SJSA1 (cell line): ENCODE measurements at regions not wholly inside any gene's neighbourhood (a gene's known extent, or its start where the extent isn't known, plus 50 kb on each side); places are given as distances from the start of the nearest gene placed in this dataset.
"Not testable (repeated sequence)": the region's sequence is repeated elsewhere in the genome, so short reads cannot be mapped to it uniquely, and the experiment has no call there.

Source experiments
- DNase-seq, 2 experiments: peaks; one replicate each; pipeline ENCODE4 v3.0.0-alpha.2; 2015 to 2020; ENCODE audit warnings: low spot score in 2 of 2, low read depth in 1 of 2
- H3K27ac ChIP-seq: fragments of 250-450 bp; sonication (Bioruptor Pico); 2 replicates; pipeline ENCODE4 v1.5.1; 2020; ENCODE audit warnings: mild to moderate bottlenecking, moderate library complexity
- H3K27me3 ChIP-seq: fragments of 250-450 bp; sonication (Bioruptor Pico); replicated peaks from 2 replicates; pipeline ENCODE4 v1.5.1; 2020; ENCODE audit warnings: mild to moderate bottlenecking, moderate library complexity
- H3K36me3 ChIP-seq: fragments of 250-450 bp; sonication (Bioruptor Pico); 2 replicates; pipeline ENCODE4 v1.5.1; 2020; ENCODE audit warnings: mild to moderate bottlenecking
- H3K4me1 ChIP-seq: fragments of 250-450 bp; sonication (Bioruptor Pico); replicated peaks from 2 replicates; pipeline ENCODE4 v1.6.1; 2021; ENCODE audit warnings: mild to moderate bottlenecking
- H3K4me3 ChIP-seq: fragments of 250-450 bp; sonication (Bioruptor Pico); 2 replicates; pipeline ENCODE4 v1.5.1; 2020; ENCODE audit warnings: mild to moderate bottlenecking
- H3K9me3 ChIP-seq: fragments of 250-450 bp; sonication (Bioruptor Pico); replicated peaks from 2 replicates; pipeline ENCODE4 v1.5.1; 2020; ENCODE audit warnings: mild to moderate bottlenecking

DNA sequence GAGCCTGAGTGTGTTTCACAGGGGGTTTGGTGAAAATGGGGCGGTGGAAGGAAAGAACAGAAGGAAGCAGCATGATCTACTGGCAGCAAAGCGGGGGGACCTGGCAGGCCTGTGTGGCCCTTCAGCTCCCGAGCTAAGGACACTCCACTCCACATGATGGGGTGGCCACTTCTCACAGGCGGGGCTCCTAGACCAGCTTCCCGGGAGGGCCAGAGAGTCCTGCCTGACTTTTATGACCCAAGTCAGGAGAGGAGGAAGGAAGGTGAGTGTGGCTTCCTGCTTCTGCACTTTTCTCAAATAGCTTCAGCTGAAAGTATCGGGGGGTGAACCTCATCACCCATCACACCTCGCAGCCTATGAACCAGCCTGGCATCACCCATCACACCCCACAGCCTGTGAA, 117.5 kb upstream of the AFDN start:
- no peak overlapping the region for H3K27ac ChIP-seq
- H3K4me1 ChIP-seq, result 0 out of 2 replicates have a peak, but pooled peaks cover 3% of the 10 kb centered on the region
- H3K9me3 ChIP-seq, result no peaks in the 10 kb centered on the region

DNA sequence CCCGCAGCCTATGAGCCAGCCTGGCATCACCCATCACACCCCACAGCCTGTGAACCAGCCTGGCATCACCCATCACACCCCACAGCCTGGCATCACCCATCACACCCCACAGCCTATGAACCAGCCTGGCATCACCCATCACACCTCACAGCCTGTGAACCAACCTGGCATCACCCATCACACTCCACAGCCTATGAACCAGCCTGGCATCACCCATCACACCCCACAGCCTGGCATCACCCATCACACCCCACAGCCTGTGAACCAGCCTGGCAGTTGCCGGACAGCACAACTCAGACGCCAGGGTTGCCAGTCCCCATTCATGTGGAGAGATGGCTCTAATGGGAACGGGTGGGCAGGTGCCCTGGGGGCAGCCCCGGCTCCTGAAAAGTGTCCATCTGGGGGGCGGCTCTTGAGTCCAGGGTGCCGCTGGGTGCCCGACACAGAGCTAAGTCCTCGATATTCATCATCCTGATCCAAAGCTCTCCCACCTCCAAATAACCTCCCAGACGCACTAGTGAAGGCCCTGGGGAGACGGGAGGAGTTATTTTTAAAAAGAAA, 116.9 kb upstream of the AFDN start:
- not testable (repeated sequence) for DNase-seq, H3K36me3 ChIP-seq, H3K9me3 ChIP-seq, H3K27me3 ChIP-seq, H3K4me3 ChIP-seq, H3K27ac ChIP-seq, H3K4me1 ChIP-seq

More for the DNA sequence above, 117.5 kb upstream of the AFDN start:
- DNase-seq, result no peak
- Histone ChIP-seq H3K36me3 (no peaks in the 10 kb centered on the region), H3K27me3 (peaks cover 3% of the 10 kb centered on the region; the same call in 1 of the 2 replicates), H3K4me3 (no peak overlapping the region)

DNA sequence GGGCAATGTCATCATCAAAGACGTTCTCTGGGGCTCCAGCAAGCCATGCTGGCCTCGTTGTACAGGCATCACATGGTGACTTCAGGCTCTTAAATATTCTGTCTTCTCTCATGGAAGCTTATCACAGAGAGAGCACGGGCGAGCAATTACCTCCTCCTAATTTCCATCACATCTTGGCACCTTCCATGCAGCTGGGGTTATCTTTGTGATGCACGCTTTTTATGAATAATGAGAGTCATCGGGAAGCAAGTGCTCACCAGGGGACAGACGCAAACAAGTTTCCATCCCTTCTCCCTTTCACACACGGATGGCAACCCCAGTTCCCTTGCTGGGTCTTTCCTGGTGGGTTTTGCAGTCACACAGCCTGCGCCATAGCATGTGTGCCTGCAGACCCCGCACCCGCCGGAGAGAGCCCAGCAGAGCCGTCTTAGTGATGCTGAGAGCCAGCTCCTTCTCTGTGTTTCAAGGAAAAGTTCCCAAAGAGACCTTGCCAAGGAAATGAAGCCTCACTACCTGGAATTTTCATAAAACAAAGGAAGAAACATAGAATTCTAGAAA, 116.3 kb upstream of the AFDN start:
- no peak for DNase-seq
- Histone ChIP-seq H3K27me3 (peaks cover 3% of the 10 kb centered on the region; the same call in 1 of the 2 replicates), H3K9me3 (no peaks in the 10 kb centered on the region), H3K36me3 (no peaks in the 10 kb centered on the region), H3K4me3 (no peak overlapping the region), H3K27ac (no peak overlapping the region), H3K4me1 (0 out of 2 replicates have a peak, but pooled peaks cover 3% of the 10 kb centered on the region)

DNA sequence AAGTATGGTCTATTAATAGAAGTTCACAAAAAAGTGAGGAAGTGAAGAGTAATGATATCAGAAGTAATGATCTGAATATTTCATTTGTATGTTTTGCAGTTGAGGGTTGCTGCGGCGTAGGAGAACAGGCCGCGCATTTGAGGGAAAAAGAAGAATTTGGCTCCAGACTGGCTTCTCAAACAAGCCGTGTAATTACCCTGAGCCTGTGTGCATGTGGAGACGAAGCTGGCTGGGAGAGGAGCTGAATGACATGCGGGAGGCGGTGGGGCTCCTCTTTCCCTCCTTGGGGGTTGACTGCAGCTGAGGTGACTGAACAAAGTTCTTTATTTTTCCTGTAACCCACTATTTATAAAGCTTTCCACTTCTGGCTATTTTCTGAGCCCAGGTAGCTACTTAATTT, 115.5 kb upstream of the AFDN start:
- no peaks in the 10 kb centered on the region for H3K9me3 ChIP-seq
- 0 out of 2 replicates have a peak, but pooled peaks cover 2% of the 10 kb centered on the region for H3K4me1 ChIP-seq
- no peak overlapping the region for H3K27ac ChIP-seq
- H3K36me3 ChIP-seq, result no peaks in the 10 kb centered on the region
- H3K4me3 ChIP-seq, result no peak overlapping the region
- peaks cover 3% of the 10 kb centered on the region; the same call in 1 of the 2 replicates for H3K27me3 ChIP-seq
- no peak for DNase-seq

DNA sequence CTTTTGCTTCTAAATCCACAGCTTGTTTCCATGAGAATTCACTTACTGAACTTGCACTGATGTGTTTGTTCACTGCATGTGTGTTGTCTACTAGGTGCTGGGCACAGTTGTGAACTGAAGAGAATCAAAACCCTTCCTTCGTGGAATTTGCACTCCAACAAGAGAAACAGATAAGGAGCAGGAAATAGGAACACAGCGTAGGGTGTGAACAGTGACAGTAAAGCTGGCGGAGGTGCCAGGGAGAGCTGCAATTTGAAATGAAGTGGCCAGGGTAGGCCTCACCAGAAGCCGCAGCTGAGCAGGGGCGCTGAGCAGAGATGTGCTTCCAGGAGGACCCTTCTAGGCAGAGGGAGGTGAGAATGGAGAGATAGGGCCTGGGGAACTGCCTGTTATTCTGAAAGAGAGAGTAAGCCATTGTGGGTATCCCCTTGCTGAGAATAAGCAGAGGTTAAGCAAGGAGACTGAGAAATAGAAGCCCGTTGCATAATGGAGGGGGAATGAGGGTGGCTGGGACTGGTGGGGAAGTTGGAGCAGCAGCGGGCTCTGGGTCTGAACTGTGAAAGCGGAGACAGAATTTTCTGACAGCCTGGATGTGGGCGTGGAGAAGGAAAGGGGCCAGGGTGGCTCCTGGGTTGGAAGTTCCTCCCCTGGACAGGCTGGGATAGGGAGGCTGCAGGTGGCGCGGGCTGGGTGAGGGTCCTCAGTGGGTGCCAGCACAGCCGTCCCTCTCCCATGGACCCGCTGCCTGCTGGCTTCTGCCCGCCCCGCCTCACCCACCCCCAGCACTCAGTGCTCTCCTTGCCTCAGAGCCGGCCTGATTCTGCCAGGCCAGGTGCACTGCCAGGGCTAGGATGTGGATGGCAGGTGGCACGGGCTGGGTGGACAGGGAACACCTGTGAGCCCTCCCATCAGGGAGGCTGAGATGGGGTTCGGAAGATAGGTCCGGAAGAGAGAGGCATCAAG, 114.7 kb upstream of the AFDN start:
- Histone ChIP-seq H3K36me3 (no peaks in the 10 kb centered on the region), H3K4me3 (no peak overlapping the region), H3K27ac (no peak overlapping the region), H3K4me1 (no peaks in the 10 kb centered on the region), H3K9me3 (no peaks in the 10 kb centered on the region), H3K27me3 (peaks cover 3% of the 10 kb centered on the region; the same call in 1 of the 2 replicates)
- DNase-seq, result no peak

DNA sequence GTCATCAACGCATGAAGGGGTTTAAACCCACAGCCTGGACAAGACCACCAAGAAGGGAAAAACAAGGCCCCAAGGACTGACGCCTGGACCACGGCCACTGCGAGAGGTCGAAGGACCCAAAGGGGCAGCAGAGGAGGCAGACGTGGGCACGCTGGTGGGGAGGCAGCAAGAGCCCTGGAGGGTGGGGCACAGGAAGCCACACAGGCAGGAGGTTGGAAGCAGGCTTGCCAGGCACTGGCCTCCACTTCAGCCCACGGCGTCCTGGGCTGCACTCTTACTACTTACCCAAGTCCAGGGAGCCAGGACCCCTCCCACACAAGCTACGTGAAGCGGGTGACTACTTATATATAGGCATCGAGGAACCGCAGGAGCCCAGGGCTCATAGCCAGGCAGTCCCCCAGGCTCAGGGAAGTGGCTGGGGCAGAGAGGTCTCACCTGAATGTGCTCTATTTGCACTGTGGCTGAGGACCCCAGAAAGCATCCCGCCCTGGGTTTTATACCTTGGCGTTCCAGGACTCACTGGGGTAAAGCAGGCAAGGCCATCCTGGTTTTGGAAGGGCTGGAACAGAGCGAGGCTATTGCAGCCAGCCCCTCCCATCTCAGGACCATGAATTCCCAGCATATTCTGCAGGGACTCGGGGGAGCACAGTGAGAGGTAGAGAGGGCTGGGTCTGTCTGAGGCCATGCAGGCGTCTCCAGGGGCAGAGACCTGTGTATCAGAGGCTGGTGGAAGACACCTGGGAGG, 113.8 kb upstream of the AFDN start:
- DNase-seq, result no peak
- Histone ChIP-seq H3K27ac (no peak overlapping the region), H3K4me1 (no peaks in the 10 kb centered on the region), H3K27me3 (peaks cover 3% of the 10 kb centered on the region; the same call in 1 of the 2 replicates), H3K4me3 (no peak overlapping the region), H3K36me3 (no peaks in the 10 kb centered on the region), H3K9me3 (no peaks in the 10 kb centered on the region)

DNA sequence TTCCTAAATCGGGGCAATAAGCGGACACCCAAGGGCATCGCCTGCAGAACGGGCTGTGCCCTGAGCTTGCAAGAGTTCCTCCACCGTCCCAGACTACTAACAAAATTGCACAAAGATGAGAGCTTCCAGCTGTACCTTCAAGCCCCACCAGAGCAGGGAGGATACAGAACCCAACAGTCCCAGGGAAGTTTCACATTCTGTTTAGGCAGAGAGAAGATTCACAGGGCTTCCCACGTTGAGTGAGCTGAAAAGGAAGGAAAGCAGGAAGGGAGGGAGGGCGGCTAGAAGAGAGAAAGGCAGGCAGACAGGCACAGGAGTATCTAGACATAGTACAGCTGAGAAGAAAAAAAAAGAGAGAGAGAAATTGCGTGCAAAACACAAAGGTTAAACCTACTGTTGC, 112.6 kb upstream of the AFDN start:
- Histone ChIP-seq H3K27ac (no peak overlapping the region), H3K4me3 (no peak overlapping the region), H3K27me3 (peaks cover 3% of the 10 kb centered on the region; the same call in 1 of the 2 replicates), H3K9me3 (no peaks in the 10 kb centered on the region), H3K4me1 (no peaks in the 10 kb centered on the region), H3K36me3 (no peaks in the 10 kb centered on the region)
- DNase-seq, result no peak

DNA sequence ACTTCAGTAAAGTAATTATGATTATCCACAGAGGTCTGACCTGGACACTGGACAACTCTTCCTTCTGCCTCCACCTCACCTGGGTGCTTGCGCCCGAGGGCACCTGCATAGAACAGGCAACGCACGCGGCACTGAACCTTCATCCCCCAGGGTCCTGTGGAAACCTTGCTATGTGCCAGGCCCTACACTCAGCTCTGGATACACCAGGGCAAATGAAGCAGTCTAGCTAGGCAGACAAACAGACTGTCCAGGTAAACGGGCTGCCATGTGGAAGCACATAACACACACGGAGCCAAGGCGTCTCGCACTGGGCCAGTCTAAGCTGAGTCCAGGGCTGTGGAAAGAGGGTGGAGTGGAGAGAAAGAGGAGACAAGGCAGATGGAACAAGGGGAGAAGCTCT, 109.3 kb upstream of the AFDN start:
- no peaks in the 10 kb centered on the region for H3K9me3 ChIP-seq
- H3K4me3 ChIP-seq, result no peak overlapping the region

DNA sequence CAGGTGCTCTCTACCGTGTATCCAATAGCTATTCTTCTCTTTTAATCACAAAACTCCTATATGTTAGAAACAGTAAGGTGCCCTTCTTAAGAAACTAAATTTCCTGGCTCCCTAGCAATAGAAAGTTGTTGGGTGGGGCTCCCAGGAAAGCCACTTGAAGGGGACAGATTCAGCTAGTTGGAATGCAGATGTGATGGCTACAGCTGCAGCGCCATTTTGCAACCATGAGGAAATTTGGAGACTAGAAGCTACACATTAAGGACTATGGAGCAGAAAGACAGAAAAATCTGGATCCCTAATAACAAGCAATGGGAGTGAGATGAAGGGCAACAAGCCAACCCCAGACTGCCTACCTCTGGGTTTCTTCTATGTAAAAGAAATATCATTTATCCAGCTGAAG, 108.8 kb upstream of the AFDN start:
- no peaks in the 10 kb centered on the region for H3K36me3 ChIP-seq
- peaks cover 3% of the 10 kb centered on the region; the same call in 1 of the 2 replicates for H3K27me3 ChIP-seq
- no peaks in the 10 kb centered on the region for H3K4me1 ChIP-seq
- no peak for DNase-seq
- H3K27ac ChIP-seq, result no peak overlapping the region
- no peak overlapping the region for H3K4me3 ChIP-seq
- H3K9me3 ChIP-seq, result no peaks in the 10 kb centered on the region

More for the DNA sequence above, 109.3 kb upstream of the AFDN start:
- H3K27me3 ChIP-seq, result peaks cover 3% of the 10 kb centered on the region; the same call in 1 of the 2 replicates
- no peaks in the 10 kb centered on the region for H3K4me1 ChIP-seq
- no peak for DNase-seq
- H3K36me3 ChIP-seq, result no peaks in the 10 kb centered on the region
- no peak overlapping the region for H3K27ac ChIP-seq

DNA sequence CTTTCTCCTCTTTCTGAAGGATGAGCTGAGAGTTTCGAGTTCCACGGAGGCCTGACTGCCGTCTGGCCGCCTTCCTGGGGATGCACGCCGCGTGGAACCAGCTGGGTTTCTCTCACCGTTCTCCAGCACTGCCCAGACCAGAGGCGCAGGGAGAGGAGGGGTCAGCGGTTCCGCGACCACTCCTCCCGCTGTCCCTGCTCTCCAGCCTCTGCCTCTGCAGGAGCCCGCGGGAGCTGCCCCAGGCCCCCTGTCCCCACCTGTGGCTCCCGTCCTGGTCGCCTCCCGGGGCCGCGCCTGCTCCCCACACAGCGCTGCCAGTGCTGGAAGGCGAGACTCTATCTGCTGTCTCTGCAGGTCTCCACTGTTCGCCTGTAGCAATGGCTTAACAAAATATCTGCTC, 106.8 kb upstream of the AFDN start:
- DNase-seq, result no peak
- Histone ChIP-seq H3K27me3 (no peaks in the 10 kb centered on the region; the same call in 1 of the 2 replicates), H3K4me3 (no peak overlapping the region), H3K9me3 (no peaks in the 10 kb centered on the region), H3K27ac (no peak overlapping the region), H3K4me1 (no peaks in the 10 kb centered on the region), H3K36me3 (no peaks in the 10 kb centered on the region)

DNA sequence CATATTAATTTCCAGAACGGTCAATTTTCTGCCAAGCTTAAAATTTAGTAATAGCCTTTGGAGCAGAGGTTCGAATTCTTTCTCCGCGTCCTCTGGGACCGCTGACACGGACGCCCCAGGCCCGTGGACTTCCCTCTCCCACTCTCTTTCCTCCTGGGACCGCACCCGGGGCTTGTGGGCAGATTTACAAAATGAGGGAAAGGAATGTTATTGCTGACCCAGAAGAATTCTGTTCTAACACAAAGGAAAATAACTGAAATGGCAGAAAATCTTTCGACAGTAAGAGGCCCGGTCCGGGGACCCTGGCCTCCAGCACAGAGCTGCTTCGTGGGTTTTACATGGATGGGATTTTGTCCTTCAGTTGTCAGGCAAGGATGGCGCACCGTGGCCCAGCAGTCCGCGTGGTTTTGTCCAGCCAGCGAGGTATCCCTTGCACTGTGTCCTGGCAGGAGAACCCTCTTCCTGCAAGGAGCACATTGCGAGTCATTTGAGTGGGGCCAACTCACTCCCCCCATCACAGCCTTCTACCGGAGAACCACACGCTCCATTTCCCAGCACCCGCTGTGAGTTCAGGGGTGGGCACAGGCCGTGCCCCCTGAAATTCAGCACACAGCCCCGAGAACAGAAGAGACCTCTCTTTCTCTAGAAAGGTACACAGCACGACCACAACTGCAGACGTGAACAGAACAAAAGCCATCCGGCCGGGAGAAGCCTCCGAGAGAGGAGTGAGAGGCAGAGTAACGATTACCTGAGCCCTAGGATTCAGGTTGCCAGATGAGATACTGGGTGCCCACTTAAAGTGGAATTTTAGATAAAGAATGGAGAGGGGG, 106.0 kb upstream of the AFDN start:
- Histone ChIP-seq H3K36me3 (no peaks in the 10 kb centered on the region), H3K9me3 (no peaks in the 10 kb centered on the region)

DNA sequence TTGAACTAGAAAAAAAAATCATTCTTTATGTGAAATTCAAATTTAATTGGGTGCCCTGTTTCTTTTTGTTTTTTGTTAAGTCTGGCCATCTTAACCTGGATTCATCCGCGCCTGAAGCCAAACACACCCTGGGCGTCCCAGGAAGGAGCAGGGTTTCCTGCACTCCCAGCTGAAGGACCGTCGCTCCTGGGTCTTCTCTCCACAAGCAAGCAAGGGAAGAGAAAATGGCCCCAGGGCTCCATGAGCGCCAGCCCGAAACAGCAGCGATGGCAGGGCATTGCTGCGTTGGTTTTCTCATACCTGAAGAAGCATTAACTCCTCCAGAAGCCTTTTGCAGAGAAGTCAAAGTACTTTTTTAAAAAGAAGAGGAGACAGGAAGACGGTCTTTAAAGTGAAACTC, 105.4 kb upstream of the AFDN start:
- no peak overlapping the region for H3K27ac ChIP-seq
- no peak overlapping the region for H3K4me3 ChIP-seq
- no peak for DNase-seq
- H3K4me1 ChIP-seq, result no peaks in the 10 kb centered on the region
- no peaks in the 10 kb centered on the region for H3K9me3 ChIP-seq
- H3K36me3 ChIP-seq, result no peaks in the 10 kb centered on the region
- no peaks in the 10 kb centered on the region for H3K27me3 ChIP-seq

More for the DNA sequence above, 106.0 kb upstream of the AFDN start:
- Histone ChIP-seq H3K27ac (no peak overlapping the region), H3K27me3 (no peaks in the 10 kb centered on the region; the same call in 1 of the 2 replicates), H3K4me1 (no peaks in the 10 kb centered on the region), H3K4me3 (no peak overlapping the region)
- no peak for DNase-seq
